ENCODE measurements at regions not wholly inside any gene's neighbourhood (a gene's known extent, or its start where the extent isn't known, plus 50 kb on each side); places are given as distances from the start of the nearest gene placed in this dataset.

DNA sequence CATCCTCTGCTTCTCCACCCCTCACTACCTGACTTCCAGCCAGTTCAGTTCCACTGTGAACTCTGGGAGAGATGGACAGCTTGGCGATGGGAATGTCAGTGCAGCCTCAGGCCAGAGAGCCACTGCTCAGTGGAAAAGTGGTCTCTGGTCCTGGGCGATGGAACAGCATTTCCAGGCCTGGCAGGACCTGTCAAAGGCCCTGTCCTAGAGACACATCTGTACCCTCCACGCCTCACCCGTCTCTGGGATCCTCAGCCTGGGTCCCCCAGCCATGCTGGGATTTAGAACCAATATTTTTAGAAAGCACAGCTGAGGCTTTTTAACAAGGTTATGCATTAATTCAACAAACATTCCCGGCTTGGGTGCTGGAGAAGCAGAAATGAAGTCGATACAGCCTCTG, 165.7 kb downstream of the MN1 start (continued):
- TF ChIP-seq EZH2 (IDR thresholded peaks at IDR 0.05; ENCODE audit: low read depth, low read length, severe bottlenecking) (no peak), CHD2 (IDR thresholded peaks at IDR 0.05; ENCODE audit: low read length) (no peak), KDM4A (IDR thresholded peaks at IDR 0.05; ENCODE audit: low read depth, low read length, severe bottlenecking) (no peak), TEAD4 (IDR thresholded peaks at IDR 0.05; ENCODE audit: low read depth, low read length) (no peak)
- TF ChIP-seq, protein P1, sequence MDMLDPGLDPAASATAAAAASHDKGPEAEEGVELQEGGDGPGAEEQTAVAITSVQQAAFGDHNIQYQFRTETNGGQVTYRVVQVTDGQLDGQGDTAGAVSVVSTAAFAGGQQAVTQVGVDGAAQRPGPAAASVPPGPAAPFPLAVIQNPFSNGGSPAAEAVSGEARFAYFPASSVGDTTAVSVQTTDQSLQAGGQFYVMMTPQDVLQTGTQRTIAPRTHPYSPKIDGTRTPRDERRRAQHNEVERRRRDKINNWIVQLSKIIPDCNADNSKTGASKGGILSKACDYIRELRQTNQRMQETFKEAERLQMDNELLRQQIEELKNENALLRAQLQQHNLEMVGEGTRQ (IDR thresholded peaks at IDR 0.05; ENCODE audit: low read length): no peak
- TF ChIP-seq, protein P2, sequence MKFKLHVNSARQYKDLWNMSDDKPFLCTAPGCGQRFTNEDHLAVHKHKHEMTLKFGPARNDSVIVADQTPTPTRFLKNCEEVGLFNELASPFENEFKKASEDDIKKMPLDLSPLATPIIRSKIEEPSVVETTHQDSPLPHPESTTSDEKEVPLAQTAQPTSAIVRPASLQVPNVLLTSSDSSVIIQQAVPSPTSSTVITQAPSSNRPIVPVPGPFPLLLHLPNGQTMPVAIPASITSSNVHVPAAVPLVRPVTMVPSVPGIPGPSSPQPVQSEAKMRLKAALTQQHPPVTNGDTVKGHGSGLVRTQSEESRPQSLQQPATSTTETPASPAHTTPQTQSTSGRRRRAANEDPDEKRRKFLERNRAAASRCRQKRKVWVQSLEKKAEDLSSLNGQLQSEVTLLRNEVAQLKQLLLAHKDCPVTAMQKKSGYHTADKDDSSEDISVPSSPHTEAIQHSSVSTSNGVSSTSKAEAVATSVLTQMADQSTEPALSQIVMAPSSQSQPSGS (IDR thresholded peaks at IDR 0.05; ENCODE audit: low read length): no peak
- TF ChIP-seq, protein P3, sequence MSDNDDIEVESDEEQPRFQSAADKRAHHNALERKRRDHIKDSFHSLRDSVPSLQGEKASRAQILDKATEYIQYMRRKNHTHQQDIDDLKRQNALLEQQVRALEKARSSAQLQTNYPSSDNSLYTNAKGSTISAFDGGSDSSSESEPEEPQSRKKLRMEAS (IDR thresholded peaks at IDR 0.05): no peak

All from H1 (cell line).